OCI-LY3 (cell line): ENCODE measurements at regions not wholly inside any gene's neighbourhood (a gene's known extent, or its start where the extent isn't known, plus 50 kb on each side); places are given as distances from the start of the nearest gene placed in this dataset.

Experiments
- CTCF ChIP-seq: fragments of 200-600, 300-600 bp; sonication (generic); IDR thresholded peaks from 2 replicates; pipeline ENCODE4 v1.5.1; 2014; ENCODE audit warnings: antibody characterized with exemption, low read length, low read depth
- EZH2phosphoT487 ChIP-seq: fragments of 200-600 bp; shearing (Covaris generic); IDR thresholded peaks from 2 replicates; pipeline ENCODE4 v1.6.1; 2018; ENCODE audit warnings: antibody characterized with exemption, mixed run types, low read depth

GRCh38 chrX:129310000-129310399 lies 213.3 kb downstream of the SMARCA1 start:
- TF ChIP-seq CTCF = no peak
- TF ChIP-seq EZH2phosphoT487 = no peak
